OCI-LY3 (cell line): ENCODE measurements at regions not wholly inside any gene's neighbourhood (a gene's known extent, or its start where the extent isn't known, plus 50 kb on each side); places are given as distances from the start of the nearest gene placed in this dataset.

Experiments
- H2AFZ ChIP-seq: fragments of 200-600, 300-600 bp; shearing (Covaris generic); 2 replicates; pipeline ENCODE4 v1.6.0; 2014; ENCODE audit warnings: antibody characterized with exemption, low read depth, low read length
- H3K27ac ChIP-seq: fragments of 200-600, 300-600 bp; sonication (generic); 2 replicates; pipeline ENCODE4 v1.5.1; 2014; ENCODE audit warnings: mild to moderate bottlenecking, low read length, moderate library complexity, mixed read lengths
- H3K27me3 ChIP-seq: fragments of 200-600, 300-600 bp; sonication (generic); 2 replicates; pipeline ENCODE4 v1.6.1; 2014; ENCODE audit warnings: low read depth, low read length, mixed read lengths
- H3K36me3 ChIP-seq: fragments of 200-600, 300-600 bp; sonication (generic); replicated peaks from 2 replicates; pipeline ENCODE3; 2014; ENCODE audit warnings: low read depth, low read length, mixed read lengths
- H3K4me1 ChIP-seq: fragments of 300-600, 200-600 bp; sonication (generic); 2 replicates; pipeline ENCODE4 v1.6.1; 2014; ENCODE audit warnings: low read length, mixed read lengths
- H3K4me2 ChIP-seq: fragments of 200-600, 300-600 bp; sonication (generic); 2 replicates; pipeline ENCODE4 v1.6.1; 2014; ENCODE audit warnings: low read length, mixed read lengths
- H3K4me3 ChIP-seq: fragments of 300-600, 200-600 bp; sonication (generic); 2 replicates; pipeline ENCODE4 v1.5.1; 2014; ENCODE audit warnings: antibody characterized with exemption, mild to moderate bottlenecking, low read length, moderate library complexity
- H3K79me2 ChIP-seq: fragments of 300-600, 200-600 bp; shearing (Covaris generic); 2 replicates; pipeline ENCODE4 v1.6.1; 2014; ENCODE audit warnings: mild to moderate bottlenecking, low read length, mixed read lengths
- H3K9ac ChIP-seq: fragments of 300-600, 200-600 bp; shearing (Covaris generic); 2 replicates; pipeline ENCODE4 v1.6.0; 2014; ENCODE audit warnings: mild to moderate bottlenecking, low read length, moderate library complexity
- H3K9me3 ChIP-seq: fragments of 200-600, 300-600 bp; shearing (Covaris generic); 2 replicates; pipeline ENCODE4 v1.6.1; 2014; ENCODE audit warnings: low read length, mixed read lengths; ENCODE audit not compliant: insufficient read depth
- H4K20me1 ChIP-seq: fragments of 200-600, 300-600 bp; sonication (generic); 2 replicates; pipeline ENCODE4 v1.6.1; 2016; ENCODE audit warnings: low read length, mixed read lengths; ENCODE audit not compliant: insufficient read depth
- CTCF ChIP-seq: fragments of 200-600, 300-600 bp; sonication (generic); IDR thresholded peaks from 2 replicates; pipeline ENCODE4 v1.5.1; 2014; ENCODE audit warnings: antibody characterized with exemption, low read length, low read depth
- EZH2phosphoT487 ChIP-seq: fragments of 200-600 bp; shearing (Covaris generic); IDR thresholded peaks from 2 replicates; pipeline ENCODE4 v1.6.1; 2018; ENCODE audit warnings: antibody characterized with exemption, mixed run types, low read depth

- TF ChIP-seq CTCF = no peak
- no peak for TF ChIP-seq EZH2phosphoT487
- no peaks in the 10 kb centered on the region for H3K36me3 ChIP-seq
- H3K27ac ChIP-seq = no peak overlapping the region
- H3K9me3 ChIP-seq = no peaks in the 10 kb centered on the region
- no peak overlapping the region for H3K4me2 ChIP-seq
- H4K20me1 ChIP-seq = no peaks in the 10 kb centered on the region
- peaks cover 9% of the 10 kb centered on the region; the same call in 1 of the 2 replicates for H3K27me3 ChIP-seq
- no peak overlapping the region for H2AFZ ChIP-seq
- H3K4me1 ChIP-seq = peaks cover 3% of the 10 kb centered on the region; the same call in 1 of the 2 replicates
- no peak overlapping the region for H3K9ac ChIP-seq
- H3K4me3 ChIP-seq = no peak overlapping the region
- no peaks in the 10 kb centered on the region for H3K79me2 ChIP-seq
Measured at GRCh38 chr5:167720259-167720658, 571.2 kb upstream of the WWC1 start.

- Histone ChIP-seq H3K27ac (no peak overlapping the region), H3K4me2 (no peak overlapping the region), H3K9me3 (no peaks in the 10 kb centered on the region), H3K79me2 (no peaks in the 10 kb centered on the region), H3K36me3 (no peaks in the 10 kb centered on the region), H4K20me1 (no peaks in the 10 kb centered on the region), H3K9ac (no peak overlapping the region), H3K27me3 (peaks cover 9% of the 10 kb centered on the region; the same call in 1 of the 2 replicates), H2AFZ (no peak overlapping the region), H3K4me3 (no peak overlapping the region), H3K4me1 (peaks cover 3% of the 10 kb centered on the region; the same call in 1 of the 2 replicates)
- TF ChIP-seq CTCF = no peak
- TF ChIP-seq EZH2phosphoT487 = no peak
Measured at GRCh38 chr5:167720676-167721260, 570.7 kb upstream of the WWC1 start.

GRCh38 chr5:167721926-167722440 is 569.5 kb upstream of the WWC1 start:
- no peak overlapping the region for H2AFZ ChIP-seq
- H3K27me3 ChIP-seq = peaks cover 9% of the 10 kb centered on the region; the same call in 1 of the 2 replicates
- no peaks in the 10 kb centered on the region for H3K9me3 ChIP-seq
- no peak overlapping the region for H3K4me2 ChIP-seq
- TF ChIP-seq EZH2phosphoT487 = no peak
- no peak for TF ChIP-seq CTCF
- H3K9ac ChIP-seq = no peak overlapping the region
- H3K36me3 ChIP-seq = no peaks in the 10 kb centered on the region
- H3K79me2 ChIP-seq = no peaks in the 10 kb centered on the region
- H3K4me1 ChIP-seq = peaks cover 3% of the 10 kb centered on the region; the same call in 1 of the 2 replicates
- no peak overlapping the region for H3K27ac ChIP-seq
- no peak overlapping the region for H3K4me3 ChIP-seq
- H4K20me1 ChIP-seq = no peaks in the 10 kb centered on the region

- no peaks in the 10 kb centered on the region for H3K79me2 ChIP-seq
- H3K4me2 ChIP-seq = peak overlapping the region; percentile 50
- H2AFZ ChIP-seq = peak overlapping the region; percentile 94
Measured at GRCh38 chr5:167723254-167723871, 568.1 kb upstream of the WWC1 start.

More at GRCh38 chr5:167723254-167723871, 568.1 kb upstream of the WWC1 start:
- Histone ChIP-seq H3K4me3 (no peak overlapping the region), H3K27me3 (peaks cover 9% of the 10 kb centered on the region; the same call in 1 of the 2 replicates), H3K9me3 (no peaks in the 10 kb centered on the region), H3K36me3 (no peaks in the 10 kb centered on the region), H3K27ac (no peak overlapping the region), H3K4me1 (peaks cover 3% of the 10 kb centered on the region; the same call in 1 of the 2 replicates), H3K9ac (no peak overlapping the region), H4K20me1 (no peaks in the 10 kb centered on the region)
- TF ChIP-seq CTCF = peak; percentile 88
- no peak for TF ChIP-seq EZH2phosphoT487
